HL-60 (cell line): ENCODE measurements at regions not wholly inside any gene's neighbourhood (a gene's known extent, or its start where the extent isn't known, plus 50 kb on each side); places are given as distances from the start of the nearest gene placed in this dataset.

Experiments used
- DNase-seq, 2 experiments: peaks; one replicate each; pipeline ENCODE4 v3.0.0-alpha.2; 2010 to 2020; ENCODE audit warnings: low read depth in 1 of 2, low spot score in 1 of 2
- H3K27ac ChIP-seq: fragments of 250-450 bp; sonication (Bioruptor Pico); replicated peaks from 2 replicates; pipeline ENCODE4 v1.5.1; 2020; ENCODE audit warnings: mild to moderate bottlenecking, moderate library complexity
- H3K27me3 ChIP-seq: fragments of 250-450 bp; sonication (Bioruptor Pico); 2 replicates; pipeline ENCODE4 v1.5.1; 2021; ENCODE audit warnings: mild to moderate bottlenecking, moderate library complexity; ENCODE audit not compliant: insufficient read depth, poor library complexity, severe bottlenecking
- H3K4me3 ChIP-seq: replicated peaks from 2 replicates; pipeline ENCODE4 v1.5.1; 2011; ENCODE audit warnings: mild to moderate bottlenecking, control low read depth, low read length; ENCODE audit not compliant: insufficient read depth
- CTCF ChIP-seq: IDR thresholded peaks from one replicate; pipeline ENCODE4 v1.5.1; 2011; ENCODE audit warnings: low read length, control low read depth, inconsistent platforms; ENCODE audit not compliant: insufficient read depth
- GABPA ChIP-seq: IDR thresholded peaks from 2 replicates; pipeline ENCODE4 v1.6.1; 2012; ENCODE audit warnings: low read depth
- POLR2AphosphoS5 ChIP-seq: IDR thresholded peaks from 2 replicates; pipeline ENCODE4 v1.6.1; 2012; ENCODE audit warnings: low read depth
- REST ChIP-seq: IDR thresholded peaks from 2 replicates; pipeline ENCODE4 v1.6.1; 2012; ENCODE audit warnings: low read depth; ENCODE audit not compliant: insufficient replicate concordance
- SPI1 ChIP-seq: IDR thresholded peaks from 2 replicates; pipeline ENCODE4 v1.6.1; 2012; ENCODE audit warnings: low read depth, mild to moderate bottlenecking, borderline replicate concordance

- Histone ChIP-seq H3K4me3 (no peak overlapping the region), H3K27me3 (peaks cover 2% of the 10 kb centered on the region), H3K27ac (no peak overlapping the region)
- TF ChIP-seq CTCF, result no peak
- no peak for TF ChIP-seq SPI1
- TF ChIP-seq POLR2AphosphoS5, result no peak
- TF ChIP-seq GABPA, result no peak
- TF ChIP-seq REST, result no peak
- no peak for DNase-seq
Measured at GRCh38 chr5:163619951-163620350, 114.5 kb downstream of the MAT2B start.

- Histone ChIP-seq H3K27ac (no peak overlapping the region), H3K4me3 (no peak overlapping the region), H3K27me3 (peaks cover 2% of the 10 kb centered on the region)
- no peak for DNase-seq
- TF ChIP-seq SPI1, result no peak
- no peak for TF ChIP-seq CTCF
- no peak for TF ChIP-seq POLR2AphosphoS5
- no peak for TF ChIP-seq GABPA
- TF ChIP-seq REST, result no peak
Measured at GRCh38 chr5:163622799-163623198, 117.4 kb downstream of the MAT2B start.

- H3K27me3 ChIP-seq, result peaks cover 2% of the 10 kb centered on the region
- H3K4me3 ChIP-seq, result no peak overlapping the region
- no peak overlapping the region for H3K27ac ChIP-seq
- no peak for TF ChIP-seq SPI1
- no peak for TF ChIP-seq CTCF
- TF ChIP-seq GABPA, result no peak
- TF ChIP-seq REST, result no peak
- TF ChIP-seq POLR2AphosphoS5, result no peak
- DNase-seq, result no peak
Measured at GRCh38 chr5:163623524-163623923, 118.1 kb downstream of the MAT2B start.
